Stimulated activated CD4-positive, alpha-beta T cell treated with anti-CD3 and anti-CD28 coated beads, Interleukin-1b, Interleukin-23, amount 100 ng/mL, for 1 hour (primary cell): ENCODE measurements at regions not wholly inside any gene's neighbourhood (a gene's known extent, or its start where the extent isn't known, plus 50 kb on each side); places are given as distances from the start of the nearest gene placed in this dataset.
"Not testable (repeated sequence)": the region's sequence is repeated elsewhere in the genome, so short reads cannot be mapped to it uniquely, and the experiment has no call there.

ENCODE experiments used
- DNase-seq, 2 donors: peaks; one replicate each; pipeline ENCODE4 v3.0.0-alpha.2; 2020; ENCODE audit warnings: low read depth in 2 of 2

DNA sequence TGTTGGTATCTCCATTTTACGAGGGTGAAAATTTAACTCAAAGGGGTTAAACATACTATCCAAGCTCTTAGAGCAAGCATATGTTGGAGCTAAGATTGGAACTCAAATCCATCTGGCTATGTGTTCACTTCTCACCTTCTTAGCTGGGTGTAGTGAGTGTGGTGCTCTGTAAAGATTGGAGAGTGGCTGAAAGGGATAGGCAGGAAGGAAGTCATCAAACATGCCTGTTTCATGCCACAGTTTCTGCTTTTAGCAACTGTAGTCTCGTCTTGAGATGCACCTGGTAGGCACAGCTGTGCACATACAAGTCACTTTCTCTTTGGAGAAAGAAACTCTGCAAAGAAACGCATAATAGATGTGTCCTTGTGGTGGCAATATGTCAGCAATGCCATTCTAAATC, 189.1 kb upstream of the MDFIC2 start:
- no peak for DNase-seq

GRCh38 chr3:70488816-70489215, 176.4 kb upstream of the MDFIC2 start:
- DNase-seq: no peak

DNA sequence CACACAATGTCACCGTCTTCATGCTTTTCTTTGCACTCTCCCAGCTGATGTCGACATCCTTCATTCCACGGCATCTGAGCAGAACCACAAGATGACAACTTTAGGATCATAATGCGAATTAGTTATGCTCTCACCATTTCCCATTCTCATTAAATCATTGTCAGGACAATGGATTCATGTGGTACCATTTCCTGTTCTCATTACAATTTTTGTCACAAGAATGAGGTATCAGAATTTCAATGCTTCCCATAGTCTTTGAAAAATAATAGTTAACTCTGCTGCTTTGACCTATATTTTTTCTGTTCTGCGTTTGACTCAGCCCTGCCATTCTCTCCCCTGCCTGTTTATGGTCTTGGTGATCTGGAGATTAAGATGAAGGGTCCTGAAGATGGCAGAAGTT, 175.7 kb upstream of the MDFIC2 start:
- no peak for DNase-seq

- DNase-seq: no peak
These were observed 174.1 kb upstream of the MDFIC2 start for GRCh38 chr3:70486414-70487017.

GRCh38 chr3:70476174-70476573, 163.7 kb upstream of the MDFIC2 start:
- no peak for DNase-seq

DNA sequence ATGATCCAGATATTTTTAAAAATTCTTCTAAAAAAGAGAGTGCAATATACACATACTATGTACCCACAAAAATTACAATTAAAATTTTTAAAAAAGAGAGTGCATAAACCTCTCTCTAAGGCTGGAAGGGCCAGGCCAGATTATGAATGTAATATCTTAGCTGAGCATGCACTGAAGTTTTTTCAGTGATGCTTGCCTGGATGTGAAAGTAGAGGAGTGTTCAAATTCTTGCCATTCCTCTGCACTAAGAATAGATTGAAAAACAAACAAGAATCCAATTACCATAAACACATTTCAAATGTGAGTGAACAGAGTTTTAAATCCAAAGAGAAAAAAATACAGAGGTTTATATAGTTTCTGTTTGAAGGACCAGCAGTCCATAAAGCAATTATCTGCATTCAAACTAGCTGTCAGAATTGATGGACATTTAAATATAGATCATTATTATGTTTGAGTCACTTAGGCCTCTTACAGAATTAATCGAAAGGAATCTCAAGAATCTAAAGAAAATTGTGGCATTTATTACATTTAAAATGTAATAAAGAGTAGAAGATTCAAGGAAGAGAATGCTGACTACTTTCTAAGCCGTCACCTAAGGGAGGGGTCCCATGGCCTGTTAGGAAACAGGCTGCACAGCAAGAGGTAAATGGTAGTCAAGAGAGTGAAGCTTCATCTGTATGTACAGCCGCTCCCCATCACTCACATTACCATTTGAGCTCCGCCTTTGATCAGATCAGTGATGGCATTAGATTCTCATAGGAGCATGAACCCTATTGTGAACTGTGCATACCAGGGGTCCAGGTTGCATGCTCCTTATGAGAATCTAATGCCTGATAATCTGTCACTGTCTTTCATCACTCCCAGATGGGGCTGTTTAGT, 159.3 kb upstream of the MDFIC2 start:
- DNase-seq: no peak

DNA sequence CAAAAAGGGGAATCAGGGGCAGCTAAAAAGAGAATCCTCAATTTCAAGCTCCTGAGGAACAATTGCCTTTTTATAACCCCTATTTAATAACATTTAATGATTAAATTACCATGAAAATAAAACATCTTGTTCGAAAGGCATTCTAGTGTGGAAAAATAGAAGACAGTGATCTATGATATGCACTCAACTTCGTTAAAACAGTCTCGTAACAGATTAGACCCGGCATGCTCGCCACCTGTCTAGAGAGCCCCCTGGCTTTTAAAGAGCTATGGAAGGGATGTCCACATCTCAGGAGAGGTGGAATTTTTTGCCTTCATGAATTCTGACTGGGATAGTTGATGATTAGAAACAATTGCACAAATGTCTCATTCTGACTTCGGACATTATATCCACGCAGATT, 153.7 kb upstream of the MDFIC2 start:
- no peak for DNase-seq

DNA sequence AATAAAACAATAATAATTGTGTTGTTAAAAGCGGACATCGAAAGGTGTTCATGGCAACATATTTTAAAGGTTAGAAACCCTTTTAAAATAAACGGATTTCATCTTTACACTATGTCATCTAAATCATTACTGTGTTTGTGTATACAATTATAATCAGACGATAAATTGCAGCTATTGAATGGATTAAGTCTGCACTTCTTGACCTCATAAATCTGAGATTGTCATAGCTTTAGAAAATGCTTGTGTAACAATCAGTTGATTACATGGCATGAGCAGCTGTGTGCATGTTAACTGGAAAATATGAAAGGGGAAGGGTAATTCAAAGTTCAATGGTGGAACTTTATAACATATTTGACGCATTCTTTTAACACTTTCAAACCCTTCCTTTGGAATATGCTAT, 152.4 kb upstream of the MDFIC2 start:
- no peak for DNase-seq

DNA sequence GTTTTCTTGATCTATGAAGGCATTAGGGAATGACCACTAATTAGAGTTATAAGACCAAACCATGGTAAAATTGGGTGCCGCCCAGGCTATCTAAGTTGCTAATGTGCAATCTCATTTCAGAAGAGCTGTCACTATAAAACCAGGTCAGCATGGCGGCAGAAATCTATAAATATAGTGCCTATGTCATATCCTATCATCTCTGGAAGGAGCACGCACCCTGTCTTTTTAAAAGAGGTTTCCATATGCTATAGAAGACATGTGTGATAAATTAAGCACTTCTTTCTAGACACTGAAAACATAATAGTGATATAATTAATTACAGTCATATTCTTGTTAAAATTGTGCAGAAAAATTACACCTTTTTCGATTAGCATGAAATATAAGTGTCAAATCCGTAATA, 152.0 kb upstream of the MDFIC2 start:
- DNase-seq: no peak

DNA sequence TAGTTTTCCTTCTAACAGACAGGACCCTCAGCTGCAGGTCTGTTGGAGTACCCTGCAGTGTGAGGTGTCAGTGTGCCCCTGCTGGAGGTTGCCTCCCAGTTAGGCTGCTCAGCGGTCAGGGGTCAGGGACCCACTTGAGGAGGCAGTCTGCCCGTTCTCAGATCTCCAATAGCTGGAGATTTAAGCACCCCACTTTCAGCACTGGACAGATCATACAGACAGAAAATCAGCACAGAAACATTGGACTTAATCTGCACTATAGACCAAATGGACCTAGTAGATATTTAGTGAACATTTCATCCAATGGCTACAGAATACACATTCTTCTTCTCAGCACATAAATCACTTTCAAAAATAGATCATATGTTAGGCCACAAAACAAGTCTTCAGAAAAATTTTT, 137.8 kb upstream of the MDFIC2 start:
- not testable (repeated sequence) for DNase-seq

GRCh38 chr3:70435422-70435821, 123.0 kb upstream of the MDFIC2 start:
- DNase-seq: not testable (repeated sequence)

DNA sequence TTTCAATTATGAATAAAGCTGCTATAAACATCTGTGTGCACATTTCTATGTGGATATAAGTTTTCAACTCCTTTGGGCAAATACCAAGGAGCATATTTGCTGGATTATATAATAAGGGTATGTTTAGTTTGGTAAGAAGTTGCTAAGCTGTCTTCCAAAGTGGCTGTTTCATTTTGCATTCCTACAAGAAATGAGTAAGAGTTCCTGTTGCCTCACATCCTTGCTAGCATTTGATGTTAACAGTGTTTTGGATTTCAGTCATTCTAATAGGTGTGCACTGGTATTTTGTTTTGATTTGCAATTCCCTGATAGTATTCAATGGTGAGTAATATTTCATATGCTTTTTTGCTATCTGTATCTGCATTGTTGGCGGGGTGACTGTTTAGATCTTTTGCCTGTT, 120.7 kb upstream of the MDFIC2 start:
- no peak for DNase-seq

DNA sequence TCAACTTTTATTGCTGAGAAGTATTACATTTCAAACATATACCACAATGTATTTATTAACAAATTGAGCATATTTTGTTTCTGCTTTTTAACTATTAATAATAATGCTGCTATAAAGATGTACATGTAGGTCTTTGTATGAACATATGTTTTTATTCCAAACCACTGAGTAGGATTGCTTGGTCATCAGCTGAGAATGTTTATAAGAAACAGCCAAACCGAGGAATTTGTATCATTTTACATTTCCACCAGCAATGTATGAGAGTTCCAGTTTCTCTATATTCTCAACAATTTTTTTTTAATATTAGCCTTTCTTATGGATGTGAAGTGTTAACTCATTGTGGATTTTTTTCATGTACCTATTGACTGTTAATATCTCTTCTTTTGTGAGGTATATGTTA, 119.5 kb upstream of the MDFIC2 start:
- DNase-seq: no peak

- DNase-seq: no peak
These were observed 113.6 kb upstream of the MDFIC2 start for GRCh38 chr3:70426071-70426470.

GRCh38 chr3:70421506-70421905, 109.1 kb upstream of the MDFIC2 start:
- DNase-seq: no peak

GRCh38 chr3:70409018-70409417, 96.6 kb upstream of the MDFIC2 start:
- DNase-seq: no peak

DNA sequence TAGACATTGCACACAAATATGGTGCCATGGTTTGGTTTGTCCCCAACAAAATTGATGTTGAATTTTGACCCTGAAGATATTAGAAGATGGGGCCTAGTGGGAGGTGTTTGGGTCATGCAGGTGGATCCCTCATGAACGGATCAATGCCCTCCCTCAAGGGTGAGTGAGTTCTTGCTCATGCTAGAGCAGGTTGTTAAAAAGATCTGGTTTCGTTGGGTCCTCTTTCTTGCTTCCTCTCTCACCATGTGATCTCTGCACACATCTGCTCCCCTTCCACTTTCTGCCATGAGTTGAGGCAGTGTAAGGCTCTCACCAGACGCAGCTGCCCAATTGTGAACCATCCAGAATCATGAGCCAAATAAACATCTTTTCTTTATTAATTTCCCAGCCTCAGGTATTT, 87.8 kb upstream of the MDFIC2 start:
- no peak for DNase-seq

GRCh38 chr3:70393881-70394612, 81.6 kb upstream of the MDFIC2 start:
- DNase-seq: no peak

DNA sequence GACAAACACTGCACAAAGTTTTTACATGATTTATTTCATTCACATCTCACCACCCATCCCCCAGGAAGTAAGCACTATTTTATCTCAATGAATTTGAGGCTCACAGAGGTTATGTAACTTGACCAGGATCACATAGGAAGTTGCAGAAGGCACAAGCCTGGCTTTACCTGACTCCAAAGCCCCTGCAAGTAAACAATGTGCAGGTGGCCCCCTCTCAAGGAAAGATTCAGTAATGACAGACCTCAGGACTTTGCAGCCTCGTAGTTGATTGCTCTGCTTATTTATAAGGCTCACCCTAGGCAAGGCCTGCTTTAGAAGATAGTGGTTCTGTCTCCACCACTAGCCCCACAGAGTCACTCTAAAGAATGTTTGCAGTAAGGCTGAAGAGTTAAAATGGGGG, 79.8 kb upstream of the MDFIC2 start:
- DNase-seq: no peak

DNA sequence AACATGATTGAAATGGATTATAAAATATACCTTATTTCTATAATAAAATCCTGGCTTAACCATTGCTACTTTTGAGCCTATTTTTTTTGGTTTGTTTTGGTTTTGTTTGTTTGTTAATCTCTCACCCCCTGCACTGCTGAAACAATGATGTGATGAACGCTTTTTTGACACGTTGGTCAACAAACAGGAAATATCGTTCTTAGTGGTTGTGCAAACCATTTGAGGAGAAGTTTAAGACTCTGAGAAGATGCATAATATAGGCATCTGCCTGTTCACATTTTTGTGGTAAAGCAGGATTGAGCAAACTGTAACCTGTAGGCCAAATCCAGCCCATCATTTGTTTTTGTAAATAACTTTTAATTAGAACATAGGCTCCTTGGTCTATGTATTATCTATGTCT, 75.5 kb upstream of the MDFIC2 start:
- DNase-seq: no peak

- DNase-seq: no peak
These were observed 74.4 kb upstream of the MDFIC2 start for GRCh38 chr3:70386846-70387245.

- no peak for DNase-seq
These were observed 73.6 kb upstream of the MDFIC2 start for GRCh38 chr3:70386043-70386442.

DNA sequence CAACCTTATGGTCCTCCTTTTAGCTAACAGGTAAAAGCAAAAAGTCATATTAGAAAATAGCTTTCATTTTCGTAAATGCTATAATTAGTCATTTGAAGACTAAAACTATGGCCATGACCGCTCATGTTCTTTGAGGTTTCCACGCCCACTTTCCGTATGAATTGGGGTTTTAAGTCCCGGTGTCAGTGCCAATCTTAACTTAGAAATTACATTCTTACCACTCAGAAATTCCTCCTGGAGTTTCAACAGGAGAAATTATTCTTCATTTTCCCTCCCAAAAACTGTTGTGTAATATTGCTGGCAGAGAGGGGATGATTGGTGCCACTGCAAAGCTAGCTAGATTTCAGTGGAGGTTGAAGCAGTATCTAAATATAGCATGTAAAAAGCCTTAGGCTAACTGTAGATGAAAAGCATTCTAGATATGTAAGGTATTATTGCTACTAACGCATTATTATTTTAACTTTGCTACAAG, 71.0 kb upstream of the MDFIC2 start:
- no peak for DNase-seq
